ENCODE measurements at regions not wholly inside any gene's neighbourhood (a gene's known extent, or its start where the extent isn't known, plus 50 kb on each side); places are given as distances from the start of the nearest gene placed in this dataset.

- no peak for DNase-seq
Observed at GRCh38 chr5:87949676-87950631, 318.7 kb downstream of the TMEM161B start.

DNA sequence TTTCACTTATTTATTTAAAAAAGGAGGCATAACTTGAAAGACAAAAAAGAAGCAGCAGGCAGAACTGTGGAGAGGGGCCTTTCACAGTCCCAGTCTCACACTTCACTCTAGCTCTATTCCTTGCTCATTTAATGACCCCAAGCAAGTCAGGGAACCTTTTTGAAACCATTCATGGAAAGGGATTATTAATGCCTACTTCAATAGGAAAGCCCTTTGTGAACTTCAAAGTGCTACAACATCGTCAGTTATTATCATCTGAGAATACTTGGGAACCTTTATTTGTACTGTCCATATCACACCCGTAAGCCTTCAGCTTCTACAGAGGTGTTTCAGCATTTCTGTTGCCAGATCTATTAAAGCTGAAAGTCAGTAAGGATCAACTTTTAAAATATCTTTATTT, 320.2 kb downstream of the TMEM161B start:
- no peak for DNase-seq

- DNase-seq: no peak
Observed at GRCh38 chr5:87946271-87946670, 322.4 kb downstream of the TMEM161B start.

- no peak for DNase-seq
Observed at GRCh38 chr5:87945286-87945650, 323.4 kb downstream of the TMEM161B start.

DNA sequence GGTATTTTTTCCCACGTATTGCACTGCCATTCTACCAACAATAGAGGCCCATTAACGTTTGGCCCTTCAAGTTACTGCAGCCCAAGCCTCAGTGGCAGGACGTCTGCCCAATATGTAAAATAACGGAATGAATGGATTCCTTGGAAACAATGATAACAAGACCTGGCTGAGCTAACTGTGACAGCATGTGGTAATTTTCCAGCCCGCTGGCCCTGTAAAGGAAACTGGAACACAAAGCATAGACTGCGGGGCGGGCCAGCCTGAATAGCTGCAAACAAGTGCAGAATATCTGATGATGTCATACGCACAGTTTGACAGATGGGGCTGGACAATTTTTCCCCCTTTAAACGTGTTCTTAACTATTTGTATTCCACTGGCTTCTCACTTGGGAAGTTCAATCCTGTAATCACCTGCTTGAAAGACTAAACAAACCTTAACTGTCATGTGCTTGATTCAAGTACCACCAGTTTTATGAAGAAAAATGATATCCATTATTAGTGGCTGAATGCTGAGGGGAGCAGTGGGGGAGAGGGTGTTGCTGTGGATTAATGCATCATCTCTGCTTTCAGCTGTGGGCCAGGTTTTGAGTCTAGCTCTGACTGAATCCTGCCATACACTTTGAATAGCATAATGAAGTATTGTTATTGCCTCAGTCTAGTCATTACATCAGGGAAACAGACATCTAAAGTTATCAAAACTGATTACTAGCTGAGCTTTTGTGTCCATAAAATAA, 323.9 kb downstream of the TMEM161B start:
- peak; percentile 61 for DNase-seq

- no peak for DNase-seq
Observed at GRCh38 chr5:87940775-87941174, 327.9 kb downstream of the TMEM161B start.

DNA sequence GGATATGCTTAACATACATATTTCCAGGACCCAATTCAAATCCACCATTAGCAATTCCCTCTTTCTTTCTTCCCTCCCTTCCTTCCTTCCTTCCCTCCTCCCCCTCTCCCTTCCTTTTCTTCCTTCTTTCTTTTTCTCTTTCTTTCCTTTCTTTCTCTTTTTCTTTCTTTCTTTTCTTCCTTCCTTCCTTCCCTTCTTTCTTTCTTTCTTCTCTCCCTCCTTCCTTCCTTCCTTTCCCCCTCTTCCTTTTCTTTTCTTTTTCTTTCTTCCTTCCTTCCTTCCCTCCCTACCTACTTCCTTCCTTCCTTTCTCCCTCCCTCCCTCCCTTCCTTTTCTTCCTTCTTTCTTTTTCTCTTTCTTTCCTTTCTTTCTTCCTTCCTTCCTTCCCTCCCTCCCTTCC, 332.0 kb downstream of the TMEM161B start:
- DNase-seq: no peak

DNA sequence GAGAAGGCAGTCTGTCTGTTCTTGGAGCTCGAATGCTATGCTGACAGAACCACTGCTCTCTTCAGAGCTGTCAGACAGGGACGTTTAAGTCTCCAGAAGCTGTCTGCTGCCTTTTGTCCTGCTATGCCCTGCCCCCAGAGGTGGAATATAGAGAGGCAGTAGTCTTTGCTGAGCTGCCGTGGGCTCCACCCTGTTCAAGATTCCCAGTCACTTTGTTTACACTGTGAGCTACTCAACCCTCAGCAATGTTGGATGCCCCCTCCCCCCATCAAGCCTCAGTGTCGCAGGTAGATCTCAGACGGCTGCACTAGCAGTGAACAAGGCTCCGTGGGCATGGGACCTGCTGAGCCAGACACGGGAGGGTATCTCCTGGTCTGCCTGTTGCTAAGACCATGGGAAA, 344.2 kb downstream of the TMEM161B start:
- no peak for DNase-seq

DNA sequence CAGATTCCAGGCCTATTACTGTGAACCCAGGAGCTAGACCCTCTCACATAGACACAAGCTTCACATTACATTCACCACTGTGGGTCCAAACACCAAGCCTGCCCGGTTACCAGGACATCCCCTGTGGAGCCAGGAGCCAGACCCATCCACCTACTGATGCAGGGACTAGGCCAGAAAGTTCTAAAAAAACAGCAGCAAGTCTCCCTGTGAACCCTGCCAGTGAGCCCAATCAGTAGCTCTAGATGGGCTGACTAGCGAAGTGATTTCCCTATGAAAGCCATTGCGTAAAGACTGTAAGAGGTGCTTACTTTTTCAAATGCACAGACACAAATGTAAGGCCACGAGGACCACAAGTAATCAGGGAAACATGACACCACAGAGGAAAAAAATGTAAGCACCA, 352.3 kb downstream of the TMEM161B start:
- DNase-seq: no peak

- DNase-seq: no peak
Observed at GRCh38 chr5:87912419-87912818, 356.2 kb downstream of the TMEM161B start.

DNA sequence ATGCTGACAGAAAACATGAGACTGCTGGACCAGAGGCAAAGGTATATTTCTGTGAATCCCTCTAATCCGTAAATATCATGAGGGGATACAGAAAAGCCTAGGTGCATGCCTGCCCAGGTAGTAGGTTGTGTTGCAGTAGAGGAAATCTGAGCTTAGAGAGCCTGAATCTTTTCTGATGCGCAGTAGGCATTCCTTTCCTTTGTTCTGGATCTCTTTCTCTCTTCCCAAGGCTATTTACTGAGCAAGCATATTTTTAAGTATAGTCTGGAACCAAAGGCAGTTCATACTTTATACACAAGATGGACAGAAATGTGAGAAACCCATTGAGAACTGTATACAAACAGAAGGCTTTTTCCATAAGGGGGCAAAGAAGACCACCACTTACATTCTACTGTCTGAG, 359.3 kb downstream of the TMEM161B start:
- no peak for DNase-seq

DNA sequence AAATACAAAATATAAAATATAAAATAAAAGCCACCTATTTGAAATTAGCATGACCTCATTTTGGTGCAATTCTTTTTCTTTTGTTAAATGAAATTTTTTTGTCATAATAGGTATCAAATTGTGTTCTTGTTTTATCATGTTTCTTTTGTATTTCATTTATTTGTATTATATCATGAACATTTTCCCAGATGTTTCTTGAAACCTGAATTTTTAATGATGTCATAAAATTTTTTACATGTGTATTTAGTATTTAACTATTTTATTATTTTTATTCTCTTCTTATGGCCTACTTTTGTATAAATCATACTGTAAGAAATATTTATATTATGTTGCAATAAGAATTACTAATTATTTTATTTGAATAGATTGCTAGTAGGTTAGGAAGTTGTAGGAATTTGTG, 361.7 kb downstream of the TMEM161B start:
- DNase-seq: no peak

DNA sequence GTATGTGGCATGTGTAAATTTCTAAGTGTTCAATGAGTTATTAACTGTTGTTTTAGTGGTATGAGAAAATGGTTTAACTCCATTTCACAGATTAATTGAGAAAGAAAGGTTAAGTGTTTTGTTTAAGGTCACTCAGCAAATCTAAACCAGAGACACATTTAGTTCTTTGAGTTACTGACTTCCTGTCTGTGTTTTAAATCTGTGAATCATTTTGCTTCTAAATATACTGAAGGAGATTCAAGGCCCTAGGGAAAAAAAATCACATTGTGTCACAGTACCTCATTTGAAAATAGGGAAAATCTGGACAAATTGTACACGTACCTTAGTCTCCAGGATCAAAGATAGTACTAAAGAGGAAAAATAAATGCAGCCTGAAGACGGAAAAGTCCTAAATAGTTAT, 368.2 kb downstream of the TMEM161B start:
- no peak for DNase-seq

GRCh38 chr5:87899721-87900131, 368.9 kb downstream of the TMEM161B start:
- DNase-seq: no peak

DNA sequence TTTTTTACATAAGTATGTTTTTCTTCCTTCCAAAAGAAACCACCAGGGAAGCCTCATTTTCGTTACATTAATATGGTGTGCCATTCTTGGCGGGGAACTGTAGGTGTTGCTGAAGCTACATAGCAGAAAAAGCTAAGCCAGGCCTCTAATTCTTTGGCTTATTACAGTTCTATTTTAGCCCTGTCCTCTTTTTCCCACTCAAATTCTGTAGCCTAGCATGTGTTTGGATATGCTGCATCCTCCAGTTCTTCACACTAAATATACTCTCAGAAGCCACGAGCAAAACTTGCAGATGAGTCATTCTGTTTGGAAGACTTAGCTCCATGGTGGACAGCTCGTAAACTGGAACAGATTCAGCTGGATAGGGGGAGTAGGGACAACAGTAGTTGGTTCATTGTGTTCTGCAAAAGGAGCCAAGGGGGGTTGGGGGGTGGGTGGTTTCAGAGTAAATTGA, 369.4 kb downstream of the TMEM161B start:
- no peak for DNase-seq

DNA sequence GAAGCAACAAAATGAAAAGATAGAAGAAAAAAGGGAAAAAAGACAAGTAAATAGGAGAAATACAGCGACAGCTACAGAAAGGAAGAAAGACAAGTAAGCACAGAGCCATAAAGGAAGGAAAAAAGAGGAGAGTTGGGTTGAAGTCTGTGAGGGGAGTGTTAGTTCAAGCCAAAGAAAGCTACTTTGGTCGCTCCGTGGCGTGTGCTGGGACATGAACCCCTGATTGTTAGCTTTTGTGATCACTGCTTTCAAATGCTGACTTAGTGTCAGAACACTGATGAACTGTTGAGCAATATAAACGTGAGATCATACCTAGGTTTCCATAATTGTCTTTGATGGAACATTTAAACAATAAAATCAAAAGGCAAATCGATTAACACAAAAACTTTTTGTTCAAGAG, 370.1 kb downstream of the TMEM161B start:
- DNase-seq: no peak

- DNase-seq: no peak
Observed at GRCh38 chr5:87888139-87888538, 380.5 kb downstream of the TMEM161B start.

DNA sequence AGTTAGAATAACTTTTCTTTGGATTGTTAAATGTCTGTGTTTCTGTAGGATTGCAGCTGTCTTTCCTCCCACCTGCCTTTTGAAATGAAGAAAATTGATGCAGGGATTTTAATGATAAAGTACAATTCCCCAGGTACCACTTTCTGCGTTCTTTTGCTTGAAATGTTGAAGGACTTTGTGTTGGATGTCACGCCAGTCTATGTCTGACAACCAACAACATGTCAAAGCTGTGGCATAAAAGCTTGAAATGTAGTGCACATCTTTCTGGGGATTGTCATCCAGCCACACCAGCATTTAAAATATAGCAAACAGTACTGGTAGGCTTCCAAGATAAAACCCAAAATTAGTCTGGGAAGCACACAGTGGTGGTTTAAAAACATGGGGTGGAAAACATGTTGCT, 381.4 kb downstream of the TMEM161B start:
- DNase-seq: no peak

GRCh38 chr5:87886164-87886563, 382.5 kb downstream of the TMEM161B start:
- DNase-seq: no peak

DNA sequence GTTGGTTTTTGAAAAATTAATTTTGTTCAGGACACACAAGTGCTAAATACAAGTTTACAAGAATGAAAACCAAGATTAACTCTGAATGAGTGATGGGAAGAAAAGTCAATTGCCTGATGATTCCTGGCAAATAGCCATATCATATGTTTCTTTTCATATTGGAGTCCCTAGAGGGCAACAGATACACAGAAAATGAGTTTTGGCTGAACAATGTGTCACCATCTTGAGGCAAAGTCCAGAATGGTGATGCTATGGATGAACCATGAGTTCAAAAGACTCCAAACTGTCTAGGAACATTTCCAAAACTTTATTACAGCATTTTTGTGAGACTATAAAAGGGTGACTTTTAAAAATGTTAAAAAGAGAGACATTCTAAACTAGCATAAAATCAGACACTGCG, 382.9 kb downstream of the TMEM161B start:
- no peak for DNase-seq

GRCh38 chr5:87877495-87877894, 391.1 kb downstream of the TMEM161B start:
- DNase-seq: no peak

DNA sequence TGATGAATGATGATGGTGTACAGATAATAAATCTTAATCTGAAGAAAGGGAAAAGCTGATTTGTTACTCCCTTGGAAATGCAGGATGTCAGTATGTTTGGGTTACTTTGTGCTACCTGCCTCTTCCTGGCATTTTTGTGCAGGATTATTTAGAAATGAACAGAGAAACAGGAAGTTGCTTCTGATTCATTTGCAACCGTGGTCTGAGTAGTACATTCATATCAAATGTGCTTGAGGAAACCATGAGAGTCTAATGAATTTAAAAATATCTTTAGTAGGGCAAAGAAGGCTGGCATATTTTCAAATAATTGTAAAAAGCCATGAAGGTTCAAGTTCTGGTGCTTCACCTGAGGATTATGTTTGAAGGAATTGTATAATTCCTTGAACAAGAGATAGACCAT, 391.6 kb downstream of the TMEM161B start:
- DNase-seq: no peak

DNA sequence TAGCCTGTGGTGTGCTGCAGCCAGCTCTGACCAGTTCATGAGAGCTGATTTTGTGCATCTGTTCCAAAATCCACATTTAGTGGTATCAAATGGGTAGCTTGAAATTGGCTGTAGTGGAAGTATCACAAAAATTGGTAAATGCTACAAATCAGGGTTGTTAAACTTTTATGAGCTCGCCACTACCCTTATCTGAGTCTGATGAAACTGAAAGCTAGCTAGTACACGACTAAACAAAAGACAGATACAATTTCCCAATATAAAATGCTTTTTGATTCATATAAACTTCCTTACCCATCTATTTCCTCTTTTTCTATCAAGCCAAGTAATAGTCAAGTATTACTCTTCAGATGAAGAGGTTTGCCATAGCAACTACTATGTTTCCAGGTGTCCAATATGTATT, 392.0 kb downstream of the TMEM161B start:
- DNase-seq: no peak

- DNase-seq: no peak
Observed at GRCh38 chr5:87872986-87873385, 395.7 kb downstream of the TMEM161B start.

Data from DMS 273 treated with DMSO at 0.1 percent for 48 hours (cell line).